ENCODE measurements at regions not wholly inside any gene's neighbourhood (a gene's known extent, or its start where the extent isn't known, plus 50 kb on each side); places are given as distances from the start of the nearest gene placed in this dataset.

- ChIA-PET CTCF (ENCODE audit: unreplicated experiment) (no interaction called here), POLR2A (no interaction called here)
- Histone ChIP-seq H3K79me2 (ENCODE audit: insufficient read depth, low read depth, low read length) (no peaks in the 10 kb centered on the region), H2AFZ (ENCODE audit: low read length) (no peak overlapping the region), H3K4me3 (ENCODE audit: low read depth, low read length, poor library complexity, severe bottlenecking) (no peak overlapping the region), H3K4me1 (ENCODE audit: insufficient read depth, low read length, poor library complexity, severe bottlenecking) (no peaks in the 10 kb centered on the region), H3K27ac (ENCODE audit: low read depth, low read length, poor library complexity, severe bottlenecking) (no peak overlapping the region), H3K36me3 (ENCODE audit: insufficient read depth, low read length) (no peaks in the 10 kb centered on the region), H4K20me1 (ENCODE audit: insufficient read depth, low read length) (no peaks in the 10 kb centered on the region), H3K9me2 (ENCODE audit: insufficient read depth, low read length) (no peaks in the 10 kb centered on the region), H3K4me2 (ENCODE audit: low read length) (no peak overlapping the region), H3K9me3 (ENCODE audit: low read length) (no peaks in the 10 kb centered on the region)
- no peak for TF ChIP-seq CTCF (conservative IDR thresholded peaks at IDR 0.05; ENCODE audit: low read length)
- no peak for TF ChIP-seq EZH2phosphoT487 (IDR thresholded peaks at IDR 0.05; ENCODE audit: borderline replicate concordance, low read depth, low read length)
- intact Hi-C loops (cut with micrococcal nuclease; ENCODE audit: unreplicated experiment), result loop anchor here (10.0 kb wide), 1 partner anchor 56 kb away; no protein-coding TSS in a partner anchor
- BruUV-seq (replicated peaks), result no TSS peak
- no peak for DNase-seq (ENCODE audit: low spot score)
Measured at GRCh38 chr5:8720506-8720905, 825.4 kb downstream of the SEMA5A start.

DNA sequence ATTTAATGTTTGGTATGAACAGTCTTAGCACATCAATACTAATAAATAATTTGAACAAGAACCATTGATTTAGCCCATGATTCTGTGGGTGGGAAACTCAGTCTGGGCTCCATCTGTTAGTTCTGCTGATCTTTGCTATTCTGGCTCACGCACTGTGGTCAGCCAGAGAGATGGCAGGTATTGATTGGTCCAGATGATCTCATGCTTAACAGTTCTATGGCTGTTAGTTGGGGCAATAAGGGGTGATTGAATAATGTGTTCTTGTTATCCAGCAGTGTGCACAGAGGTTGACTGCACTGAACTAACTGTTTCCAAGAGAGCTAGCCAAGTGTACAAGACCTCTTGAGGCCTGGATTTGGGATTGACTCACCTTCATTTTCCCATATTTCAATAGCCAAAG lies 824.3 kb downstream of the SEMA5A start:
- Histone ChIP-seq H3K4me3 (ENCODE audit: low read depth, low read length, poor library complexity, severe bottlenecking) (no peak overlapping the region), H3K4me2 (ENCODE audit: low read length) (no peak overlapping the region), H3K27ac (ENCODE audit: low read depth, low read length, poor library complexity, severe bottlenecking) (no peak overlapping the region), H2AFZ (ENCODE audit: low read length) (no peak overlapping the region), H3K4me1 (ENCODE audit: insufficient read depth, low read length, poor library complexity, severe bottlenecking) (no peaks in the 10 kb centered on the region), H3K9me3 (ENCODE audit: low read length) (no peaks in the 10 kb centered on the region), H3K36me3 (ENCODE audit: insufficient read depth, low read length) (no peaks in the 10 kb centered on the region), H4K20me1 (ENCODE audit: insufficient read depth, low read length) (no peaks in the 10 kb centered on the region), H3K9me2 (ENCODE audit: insufficient read depth, low read length) (no peaks in the 10 kb centered on the region), H3K79me2 (ENCODE audit: insufficient read depth, low read depth, low read length) (no peaks in the 10 kb centered on the region)
- intact Hi-C loops (cut with micrococcal nuclease; ENCODE audit: unreplicated experiment), result loop anchor here (10.0 kb wide), 1 partner anchor 57 kb away; no protein-coding TSS in a partner anchor
- no peak for DNase-seq (ENCODE audit: low spot score)
- BruUV-seq (replicated peaks), result no TSS peak
- ChIA-PET CTCF (ENCODE audit: unreplicated experiment) (no interaction called here), POLR2A (no interaction called here)
- TF ChIP-seq EZH2phosphoT487 (IDR thresholded peaks at IDR 0.05; ENCODE audit: borderline replicate concordance, low read depth, low read length) (no peak), CTCF (conservative IDR thresholded peaks at IDR 0.05; ENCODE audit: low read length) (no peak)

- no TSS peak for BruUV-seq (replicated peaks)
- ChIA-PET POLR2A (no interaction called here), CTCF (ENCODE audit: unreplicated experiment) (no interaction called here)
- Histone ChIP-seq H3K27ac (ENCODE audit: low read depth, low read length, poor library complexity, severe bottlenecking) (no peak overlapping the region), H3K9me3 (ENCODE audit: low read length) (no peaks in the 10 kb centered on the region), H3K9me2 (ENCODE audit: insufficient read depth, low read length) (no peaks in the 10 kb centered on the region), H3K4me3 (ENCODE audit: low read depth, low read length, poor library complexity, severe bottlenecking) (no peak overlapping the region), H3K79me2 (ENCODE audit: insufficient read depth, low read depth, low read length) (no peaks in the 10 kb centered on the region), H2AFZ (ENCODE audit: low read length) (no peak overlapping the region), H3K4me2 (ENCODE audit: low read length) (no peak overlapping the region), H4K20me1 (ENCODE audit: insufficient read depth, low read length) (no peaks in the 10 kb centered on the region), H3K4me1 (ENCODE audit: insufficient read depth, low read length, poor library complexity, severe bottlenecking) (no peaks in the 10 kb centered on the region), H3K36me3 (ENCODE audit: insufficient read depth, low read length) (no peaks in the 10 kb centered on the region)
- DNase-seq (ENCODE audit: low spot score), result no peak
- intact Hi-C loops (cut with micrococcal nuclease; ENCODE audit: unreplicated experiment), result loop anchor here (10.0 kb wide), 1 partner anchor 62 kb away; no protein-coding TSS in a partner anchor
- TF ChIP-seq EZH2phosphoT487 (IDR thresholded peaks at IDR 0.05; ENCODE audit: borderline replicate concordance, low read depth, low read length), result no peak
- TF ChIP-seq CTCF (conservative IDR thresholded peaks at IDR 0.05; ENCODE audit: low read length), result no peak
Measured at GRCh38 chr5:8726383-8727036, 819.4 kb downstream of the SEMA5A start.
